ENCODE measurements at regions not wholly inside any gene's neighbourhood (a gene's known extent, or its start where the extent isn't known, plus 50 kb on each side); places are given as distances from the start of the nearest gene placed in this dataset.

DNA sequence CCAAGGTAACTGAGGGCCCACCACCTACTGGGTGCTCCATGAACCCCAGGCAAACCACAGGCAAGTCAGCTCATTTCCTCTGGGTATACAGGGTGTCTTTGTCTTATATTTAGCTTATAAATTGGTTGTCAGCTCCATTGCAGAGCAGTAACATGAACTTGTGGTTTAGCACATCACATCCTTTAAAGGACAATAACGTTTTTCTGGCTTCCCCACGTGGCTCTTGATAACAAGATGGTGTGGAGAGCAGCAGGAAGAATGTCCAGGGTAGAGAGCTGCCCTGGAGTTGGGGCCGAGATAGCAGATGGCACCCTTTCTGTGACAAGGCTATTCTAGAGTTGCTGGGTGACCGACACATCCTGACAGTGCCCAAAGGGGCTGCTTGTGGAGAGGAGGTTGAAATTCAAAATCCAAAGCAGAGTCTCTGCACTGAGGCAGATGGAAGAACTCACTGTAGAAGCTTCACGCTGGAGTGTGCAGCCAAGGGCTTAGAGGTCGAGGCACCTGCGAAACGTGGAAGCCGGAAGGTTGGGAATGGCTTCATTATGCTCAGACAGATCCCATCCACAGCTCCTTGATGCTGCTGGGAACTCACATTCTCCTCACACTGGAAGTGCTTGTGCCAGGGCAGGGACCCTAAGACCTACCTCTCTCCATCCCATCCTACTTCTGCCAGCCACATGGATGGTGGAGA, 133.0 kb upstream of the FRY start:
- Histone ChIP-seq H2BK120ac (ENCODE audit: low read depth, low read length, poor library complexity, severe bottlenecking) (no peak overlapping the region), H3K14ac (ENCODE audit: insufficient read depth, low read length) (no peak overlapping the region), H3K4me1 (ENCODE audit: insufficient read depth, low read length) (no peaks in the 10 kb centered on the region), H3K18ac (ENCODE audit: insufficient read length, low read depth, low read length) (no peak overlapping the region), H2BK15ac (ENCODE audit: low read depth, low read length) (no peak overlapping the region), H2AFZ (ENCODE audit: low read length) (no peak overlapping the region), H3K56ac (ENCODE audit: insufficient read length, low read depth, low read length) (no peak overlapping the region), H4K20me1 (ENCODE audit: control insufficient read depth, insufficient read depth, insufficient read length) (no peaks in the 10 kb centered on the region), H3K27me3 (ENCODE audit: insufficient read depth, low read length) (no peaks in the 10 kb centered on the region), H3K4me2 (ENCODE audit: insufficient read depth, insufficient read length, low read length) (no peak overlapping the region), H3K79me1 (ENCODE audit: insufficient read depth, low read depth, low read length, poor library complexity, severe bottlenecking) (no peaks in the 10 kb centered on the region), H3K9ac (ENCODE audit: extremely low read depth, insufficient read length, low read length) (no peak overlapping the region), H3K4ac (ENCODE audit: low read depth, low read length) (no peak overlapping the region), H3K27ac (ENCODE audit: insufficient read length, low read depth, low read length) (no peak overlapping the region), H2BK5ac (ENCODE audit: insufficient read length, low read length) (no peak overlapping the region), H3T11ph (ENCODE audit: low read length) (no peak overlapping the region), H4K5ac (ENCODE audit: insufficient read length, low read depth, low read length) (no peak overlapping the region), H2BK12ac (ENCODE audit: insufficient read length, low read depth, low read length) (no peak overlapping the region), H3K23me2 (ENCODE audit: insufficient read length, low read depth, low read length, poor library complexity, severe bottlenecking) (no peaks in the 10 kb centered on the region), H2BK20ac (ENCODE audit: low read depth, low read length, poor library complexity, severe bottlenecking) (no peak overlapping the region), H4K91ac (ENCODE audit: insufficient read length, low read depth, low read length) (no peak overlapping the region), H3K23ac (ENCODE audit: insufficient read length, low read depth, low read length) (no peak overlapping the region), H3K9me3 (ENCODE audit: control insufficient read depth, low read depth, low read length) (no peaks in the 10 kb centered on the region), H3K79me2 (ENCODE audit: insufficient read depth, low read length) (no peaks in the 10 kb centered on the region), H2AK5ac (ENCODE audit: insufficient read length, low read length) (no peak overlapping the region), H4K8ac (replicated peaks; ENCODE audit: insufficient read length, low read depth, low read length) (no peak overlapping the region)
- Mint-ChIP-seq H3K36me3 (ENCODE audit: insufficient read depth in 1 of 3, low read depth in 3 of 3) (peaks cover 0 to 11% (median 2%) of the 10 kb centered on the region in 3 experiments; a peak in 3 of 7 replicates), H3K9me3 (peaks cover 8 to 10% of the 10 kb centered on the region in 2 experiments; a peak in 4 of 5 replicates), H3K4me1 (peaks cover 7 to 21% of the 10 kb centered on the region in 2 experiments), H3K27ac (peak overlapping the region in 1 of 3 experiments; percentile 49; a peak in 4 of 7 replicates), H3K27me3 (ENCODE audit: low read depth) (no peaks in the 10 kb centered on the region; the same call in 1 of the 2 replicates), H3K4me3 (no peak overlapping the region)
- no CpG with 5 or more reads among the region's 9 CpGs for WGBS (ENCODE audit: extremely low coverage, insufficient read length, low lambda C conversion rate)
- TF ChIP-seq, protein P1, sequence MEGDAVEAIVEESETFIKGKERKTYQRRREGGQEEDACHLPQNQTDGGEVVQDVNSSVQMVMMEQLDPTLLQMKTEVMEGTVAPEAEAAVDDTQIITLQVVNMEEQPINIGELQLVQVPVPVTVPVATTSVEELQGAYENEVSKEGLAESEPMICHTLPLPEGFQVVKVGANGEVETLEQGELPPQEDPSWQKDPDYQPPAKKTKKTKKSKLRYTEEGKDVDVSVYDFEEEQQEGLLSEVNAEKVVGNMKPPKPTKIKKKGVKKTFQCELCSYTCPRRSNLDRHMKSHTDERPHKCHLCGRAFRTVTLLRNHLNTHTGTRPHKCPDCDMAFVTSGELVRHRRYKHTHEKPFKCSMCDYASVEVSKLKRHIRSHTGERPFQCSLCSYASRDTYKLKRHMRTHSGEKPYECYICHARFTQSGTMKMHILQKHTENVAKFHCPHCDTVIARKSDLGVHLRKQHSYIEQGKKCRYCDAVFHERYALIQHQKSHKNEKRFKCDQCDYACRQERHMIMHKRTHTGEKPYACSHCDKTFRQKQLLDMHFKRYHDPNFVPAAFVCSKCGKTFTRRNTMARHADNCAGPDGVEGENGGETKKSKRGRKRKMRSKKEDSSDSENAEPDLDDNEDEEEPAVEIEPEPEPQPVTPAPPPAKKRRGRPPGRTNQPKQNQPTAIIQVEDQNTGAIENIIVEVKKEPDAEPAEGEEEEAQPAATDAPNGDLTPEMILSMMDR (conservative IDR thresholded peaks at IDR 0.05), result no peak
- DNase-seq, result no peak
